HPDE6-E6E7 (cell line): ENCODE measurements at regions not wholly inside any gene's neighbourhood (a gene's known extent, or its start where the extent isn't known, plus 50 kb on each side); places are given as distances from the start of the nearest gene placed in this dataset.
"Not testable (repeated sequence)": the region's sequence is repeated elsewhere in the genome, so short reads cannot be mapped to it uniquely, and the experiment has no call there.

Experiments used
- DNase-seq: peaks from one replicate; pipeline ENCODE4 v3.0.0; 2011; ENCODE audit warnings: missing footprints; ENCODE audit errors: extremely low spot score

GRCh38 chr9:19656704-19657103 is 132.1 kb downstream of the SLC24A2 start:
- no peak for DNase-seq

GRCh38 chr9:19651681-19652080 is 137.2 kb downstream of the SLC24A2 start:
- no peak for DNase-seq

- no peak for DNase-seq
Observed at GRCh38 chr9:19650312-19650711, 138.5 kb downstream of the SLC24A2 start.

- no peak for DNase-seq
Observed at GRCh38 chr9:19649336-19650041, 139.3 kb downstream of the SLC24A2 start.

- DNase-seq: no peak
Observed at GRCh38 chr9:19648672-19649071, 140.2 kb downstream of the SLC24A2 start.

GRCh38 chr9:19643875-19644274 is 145.0 kb downstream of the SLC24A2 start:
- no peak for DNase-seq

- no peak for DNase-seq
Observed at GRCh38 chr9:19642256-19642655, 146.6 kb downstream of the SLC24A2 start.

- DNase-seq: no peak
Observed at GRCh38 chr9:19641046-19641445, 147.8 kb downstream of the SLC24A2 start.

GRCh38 chr9:19640014-19640413 is 148.8 kb downstream of the SLC24A2 start:
- no peak for DNase-seq

GRCh38 chr9:19637084-19637483 is 151.8 kb downstream of the SLC24A2 start:
- DNase-seq: no peak

GRCh38 chr9:19634881-19635280 is 154.0 kb downstream of the SLC24A2 start:
- DNase-seq: no peak

- DNase-seq: peak; percentile 27
Observed at GRCh38 chr9:19631181-19631580, 157.7 kb downstream of the SLC24A2 start.

- DNase-seq: no peak
Observed at GRCh38 chr9:19630760-19631159, 158.1 kb downstream of the SLC24A2 start.

- no peak for DNase-seq
Observed at GRCh38 chr9:19629488-19629887, 159.3 kb downstream of the SLC24A2 start.

GRCh38 chr9:19625426-19625825 is 163.4 kb downstream of the SLC24A2 start:
- not testable (repeated sequence) for DNase-seq

- DNase-seq: no peak
Observed at GRCh38 chr9:19624519-19624918, 164.3 kb downstream of the SLC24A2 start.

- DNase-seq: no peak
Observed at GRCh38 chr9:19623941-19624340, 164.9 kb downstream of the SLC24A2 start.

GRCh38 chr9:19620326-19620725 is 168.5 kb downstream of the SLC24A2 start:
- no peak for DNase-seq

GRCh38 chr9:19619221-19619620 is 169.6 kb downstream of the SLC24A2 start:
- no peak for DNase-seq

GRCh38 chr9:19618816-19619215 is 170.0 kb downstream of the SLC24A2 start:
- no peak for DNase-seq

- no peak for DNase-seq
Observed at GRCh38 chr9:19615036-19615624, 173.7 kb downstream of the SLC24A2 start.

- no peak for DNase-seq
Observed at GRCh38 chr9:19614294-19614693, 174.5 kb downstream of the SLC24A2 start.

- DNase-seq: no peak
Observed at GRCh38 chr9:19600538-19600937, 188.3 kb downstream of the SLC24A2 start.

- DNase-seq: no peak
Observed at GRCh38 chr9:19598722-19599121, 189.9 kb downstream of the ACER2 start.
